NCI-H1694 treated with DMSO at 0.1 percent for 48 hours (cell line): ENCODE measurements at regions not wholly inside any gene's neighbourhood (a gene's known extent, or its start where the extent isn't known, plus 50 kb on each side); places are given as distances from the start of the nearest gene placed in this dataset.

ENCODE experiments used
- DNase-seq: peaks from one replicate; lab custom pipeline; 2025; lab: John Stamatoyannopoulos, UW

- no peak for DNase-seq
These were observed 124.8 kb upstream of the UBE3A start for GRCh38 chr15:25563596-25563995.

- DNase-seq: no peak
These were observed 119.1 kb upstream of the UBE3A start for GRCh38 chr15:25557926-25558325.

DNA sequence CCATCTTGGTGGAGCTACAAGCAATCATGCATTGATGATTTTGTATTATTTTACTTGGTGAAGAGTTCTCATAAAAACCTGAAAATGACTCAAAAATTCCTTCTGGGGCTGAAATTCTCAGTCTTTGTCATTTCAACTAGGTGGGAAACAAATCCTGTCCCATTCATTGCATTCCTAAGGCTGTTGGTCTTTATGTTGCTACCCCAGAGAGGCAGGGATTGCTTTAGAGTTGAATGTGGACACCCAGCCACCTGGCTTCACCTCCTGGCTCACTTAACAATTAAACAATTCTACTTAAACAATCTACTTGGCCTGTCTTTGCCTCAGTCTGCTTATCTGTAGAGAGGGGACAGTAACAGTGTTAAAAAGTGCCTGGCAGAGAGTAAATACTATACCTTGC is 117.3 kb upstream of the UBE3A start:
- no peak for DNase-seq

- no peak for DNase-seq
These were observed 115.8 kb upstream of the UBE3A start for GRCh38 chr15:25554640-25555039.

DNA sequence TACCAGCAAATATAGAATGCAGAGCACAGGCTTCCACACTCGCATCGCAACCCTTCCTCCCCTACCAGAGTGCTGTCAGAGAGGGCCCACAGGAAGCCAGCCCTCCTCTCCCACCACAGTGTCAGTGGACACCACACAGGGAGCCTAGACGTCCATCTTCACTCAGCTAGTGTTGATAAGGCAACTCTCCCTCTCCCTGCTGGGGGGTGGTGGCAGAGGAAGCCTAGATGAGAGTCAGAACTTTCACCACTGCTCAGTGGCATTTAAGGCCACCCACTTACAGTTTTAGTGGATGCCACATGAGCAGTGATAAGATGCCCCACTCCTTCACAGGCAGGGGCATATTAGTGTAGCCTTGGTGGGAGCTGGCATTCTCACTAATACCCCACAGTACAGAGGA is 109.8 kb upstream of the UBE3A start:
- no peak for DNase-seq

GRCh38 chr15:25545889-25546288 is 107.1 kb upstream of the UBE3A start:
- no peak for DNase-seq

GRCh38 chr15:25545017-25545416 is 106.2 kb upstream of the UBE3A start:
- no peak for DNase-seq

DNA sequence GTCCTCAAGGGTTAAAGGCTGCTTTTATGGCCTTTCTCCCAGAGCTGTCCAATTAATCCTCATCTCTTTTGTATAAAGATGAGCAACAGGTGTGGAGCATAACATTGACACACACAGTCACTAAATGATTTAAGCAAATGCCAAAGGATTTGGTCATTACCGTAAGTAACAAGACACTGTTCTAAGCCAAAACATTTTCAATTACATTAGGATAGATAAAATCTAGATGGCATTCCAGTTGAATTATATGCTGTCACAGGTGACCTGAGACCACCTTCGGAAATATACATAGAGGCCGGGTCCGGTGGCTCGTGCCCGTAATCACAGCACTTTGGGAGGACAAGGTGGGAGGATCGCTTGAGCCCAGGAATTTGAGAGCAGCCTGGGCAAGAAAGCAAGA is 105.3 kb upstream of the UBE3A start:
- DNase-seq: no peak

DNA sequence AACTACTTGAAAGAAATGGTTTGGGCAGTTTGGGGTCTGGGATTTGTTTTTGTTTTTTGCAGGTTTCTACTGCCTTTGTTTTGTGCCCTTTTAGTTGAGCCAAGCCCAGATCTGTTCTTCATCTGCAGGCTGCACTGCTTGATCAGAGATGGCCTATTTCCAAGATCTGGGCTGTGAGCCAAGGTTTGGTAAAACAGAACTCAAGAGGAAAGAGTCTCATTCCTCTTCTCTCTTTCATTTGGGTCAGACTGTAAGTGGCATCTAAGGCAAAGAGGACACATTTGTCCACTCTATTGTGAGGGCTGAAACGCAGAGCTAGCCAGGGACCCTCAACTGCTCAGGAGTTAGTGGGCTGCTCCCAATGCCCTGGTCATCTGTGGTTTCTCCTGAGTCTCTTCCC is 104.4 kb upstream of the UBE3A start:
- no peak for DNase-seq

DNA sequence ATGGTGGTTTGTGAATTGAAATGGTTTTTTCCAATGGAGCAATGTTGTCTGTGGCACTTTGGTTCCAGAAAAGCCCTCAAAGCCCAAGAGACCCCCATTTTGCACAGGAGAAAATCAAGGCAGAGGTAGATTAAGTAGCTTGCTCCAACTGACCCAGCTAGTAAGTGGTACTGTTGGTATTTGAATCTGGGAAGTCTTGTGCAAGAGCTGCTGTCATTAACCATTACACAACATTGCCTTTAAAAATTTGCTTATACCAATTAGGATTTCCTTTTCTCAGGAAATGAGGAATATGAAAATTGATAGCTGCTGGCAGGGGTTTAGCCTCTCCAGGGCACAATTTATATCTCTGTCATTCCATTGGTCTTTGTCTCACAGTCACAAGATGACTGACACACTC is 102.4 kb upstream of the UBE3A start:
- DNase-seq: no peak

- no peak for DNase-seq
These were observed 98.2 kb upstream of the UBE3A start for GRCh38 chr15:25536801-25537611.

DNA sequence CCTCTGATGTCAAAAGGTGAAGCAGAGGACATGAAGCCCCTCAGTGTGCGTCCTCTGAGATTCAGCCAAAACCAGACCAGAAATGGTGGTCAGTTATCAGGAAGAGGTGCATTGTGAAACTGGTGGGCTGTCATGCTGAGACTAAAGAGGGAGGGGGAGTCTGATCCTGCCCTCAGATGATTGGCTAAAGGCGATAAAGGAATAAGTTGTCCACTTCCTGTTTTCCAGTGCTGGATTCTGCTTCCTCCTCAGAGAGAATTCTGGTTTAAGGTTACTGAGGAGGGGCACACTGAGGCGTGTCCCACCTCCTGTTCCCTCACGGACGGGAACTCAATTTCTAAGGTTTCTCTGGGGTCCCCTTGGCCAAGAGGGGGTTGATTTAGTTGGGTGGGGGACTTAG is 97.0 kb upstream of the UBE3A start:
- no peak for DNase-seq

DNA sequence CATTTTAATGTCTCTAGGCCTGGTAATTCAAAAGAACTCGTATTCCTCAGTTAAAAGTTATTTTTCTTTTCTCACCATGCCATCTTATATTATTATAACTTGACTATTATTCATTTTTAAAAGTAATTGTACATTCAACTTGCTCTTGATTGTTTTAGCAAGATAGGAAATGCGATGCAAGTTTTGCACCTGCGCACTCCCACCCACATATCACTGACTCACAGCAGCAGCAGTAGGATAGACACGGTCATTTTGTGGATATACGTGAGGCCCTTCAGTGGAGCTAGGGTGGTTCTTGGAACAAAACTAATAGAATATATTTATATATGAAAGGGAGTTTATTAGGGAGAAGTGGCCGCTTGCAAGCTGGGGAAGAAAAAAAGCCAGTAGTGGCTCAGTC is 95.5 kb upstream of the UBE3A start:
- DNase-seq: no peak

GRCh38 chr15:25532269-25533140 is 93.7 kb upstream of the UBE3A start:
- DNase-seq: no peak

DNA sequence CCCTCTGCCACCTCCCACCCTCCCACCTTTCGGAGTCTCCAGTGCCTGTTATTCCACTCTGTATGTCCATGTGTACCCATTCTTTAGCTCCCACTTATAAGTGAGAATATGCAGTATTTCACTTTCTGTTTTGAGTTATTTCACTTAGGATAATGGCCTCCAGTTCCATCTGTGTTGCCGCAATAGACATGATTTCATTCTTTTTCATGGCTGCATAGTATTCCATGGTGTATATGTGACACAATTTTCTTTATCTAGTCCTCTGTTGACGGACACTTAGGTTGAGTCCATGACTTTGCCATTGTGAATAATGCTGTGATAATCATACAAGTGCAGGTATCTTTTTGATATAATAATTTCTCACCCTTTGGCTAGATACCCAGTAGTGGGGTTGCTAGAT is 91.0 kb upstream of the UBE3A start:
- DNase-seq: no peak

- DNase-seq: no peak
These were observed 88.3 kb upstream of the UBE3A start for GRCh38 chr15:25527118-25527517.

DNA sequence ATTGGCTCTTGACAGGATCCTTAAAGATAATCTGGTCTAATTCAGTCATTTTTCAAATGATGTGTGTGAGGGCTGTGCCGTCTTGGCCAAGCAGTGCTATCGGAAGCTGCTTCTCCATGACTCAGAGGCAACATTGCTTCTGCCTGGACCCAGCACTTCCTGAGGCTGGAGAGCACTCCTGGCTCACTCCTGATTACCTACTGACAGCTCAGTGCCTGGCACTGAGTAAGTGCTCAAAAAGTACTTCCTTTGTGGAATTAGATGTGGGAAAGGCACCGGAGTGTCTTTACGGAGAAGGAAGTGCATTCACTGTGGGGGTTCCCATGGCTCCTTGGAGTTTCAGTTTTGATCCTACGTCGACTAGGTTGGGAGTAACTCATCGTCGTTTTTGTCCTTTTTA is 86.9 kb upstream of the UBE3A start:
- DNase-seq: no peak

DNA sequence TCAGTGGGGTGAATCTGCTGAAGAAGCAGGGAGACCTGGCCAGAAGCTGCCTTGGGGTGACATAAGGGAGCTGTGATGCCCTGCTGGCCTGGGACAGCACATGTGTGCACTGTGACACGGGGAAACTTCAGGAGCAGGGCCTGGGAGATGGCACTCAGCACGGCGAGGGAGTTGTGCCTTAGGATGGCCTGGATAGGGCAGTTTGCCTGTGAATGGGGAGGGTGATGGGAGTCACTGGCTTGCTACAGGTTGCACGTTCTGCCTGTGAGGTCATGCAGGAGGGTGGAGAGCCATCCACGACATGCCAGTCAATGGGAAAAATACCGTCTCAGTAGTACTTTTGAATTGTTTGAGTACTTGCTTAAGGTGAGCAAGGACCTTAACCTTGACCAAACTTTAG is 76.8 kb upstream of the UBE3A start:
- no peak for DNase-seq

- DNase-seq: no peak
These were observed 75.7 kb upstream of the UBE3A start for GRCh38 chr15:25514522-25514921.

- DNase-seq: no peak
These were observed 74.1 kb upstream of the UBE3A start for GRCh38 chr15:25512957-25513356.

DNA sequence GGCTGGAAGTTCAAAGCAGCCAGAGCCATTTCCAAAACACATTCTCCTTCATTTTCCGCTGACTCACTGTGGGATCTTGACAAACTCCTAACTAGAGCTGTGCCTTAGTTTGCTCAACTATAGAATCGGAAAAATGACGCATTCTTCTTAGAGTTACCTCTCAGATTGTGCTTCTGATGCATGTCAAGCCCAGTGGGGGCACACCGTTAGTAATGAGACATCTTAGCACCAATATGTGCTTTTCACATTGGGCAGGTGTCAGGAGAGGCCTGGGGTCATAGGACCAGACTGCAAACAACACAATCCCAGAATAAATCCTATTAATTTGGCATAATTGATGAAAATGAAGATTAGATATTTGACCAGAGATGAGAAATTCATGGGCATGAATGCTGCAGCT is 71.3 kb upstream of the UBE3A start:
- no peak for DNase-seq

DNA sequence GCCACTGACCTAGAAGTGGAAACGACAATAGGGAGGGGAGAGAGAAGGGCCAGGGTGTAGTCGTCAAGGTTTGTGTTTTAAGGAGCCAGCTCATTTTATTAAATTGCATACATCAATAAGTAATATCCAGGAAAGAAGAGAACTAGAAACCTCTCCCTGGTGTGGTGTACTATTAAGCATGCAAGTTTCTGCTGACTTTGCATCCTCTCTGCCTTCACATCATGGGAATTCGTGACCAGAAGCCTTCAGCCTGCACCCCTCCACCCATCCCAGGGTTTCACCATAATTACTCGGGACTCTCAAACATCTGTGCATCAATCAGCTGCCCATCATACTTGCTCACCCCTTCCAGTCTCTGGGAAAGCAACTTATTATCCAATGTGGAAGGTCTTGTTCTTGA is 70.9 kb upstream of the UBE3A start:
- DNase-seq: no peak

- DNase-seq: peak; percentile 0
These were observed 69.7 kb upstream of the UBE3A start for GRCh38 chr15:25508369-25509002.
